ENCODE measurements at regions not wholly inside any gene's neighbourhood (a gene's known extent, or its start where the extent isn't known, plus 50 kb on each side); places are given as distances from the start of the nearest gene placed in this dataset.

GRCh38 chr4:32254216-32254615 lies 1534.0 kb downstream of the PCDH7 start:
- TF ChIP-seq CTCF (IDR thresholded peaks at IDR 0.05) (no peak), ZFX (IDR thresholded peaks at IDR 0.05; ENCODE audit: borderline replicate concordance) (no peak)

All from 22Rv1 (cell line).